Caco-2 (cell line): ENCODE measurements at regions not wholly inside any gene's neighbourhood (a gene's known extent, or its start where the extent isn't known, plus 50 kb on each side); places are given as distances from the start of the nearest gene placed in this dataset.

ENCODE experiments used
- BruUV-seq: library from RNA; stranded (reverse); fragments of 400-500 nt; replicated peaks from 2 replicates; lab custom pipeline; 2021; lab: Mats Ljungman, UMichigan
- CTCF ChIA-PET: fragments of 300-600 bp; sonication (Branson Sonifier 250); formaldehyde crosslinking; loops from one replicate; lab custom pipeline; 2022; ENCODE audit warnings: antibody characterized with exemption; lab: Charles Lee
- POLR2A ChIA-PET: fragments of 300-600 bp; sonication (Branson Sonifier 250); formaldehyde crosslinking; loops from one replicate; lab custom pipeline; 2022; ENCODE audit warnings: antibody characterized with exemption; lab: Charles Lee
- DNase-seq, 2 experiments: peaks; one replicate each; pipeline versions ENCODE4 v3.0.0 to v3.0.0-alpha.2; 2020 to 2022
- H3K27me3 ChIP-seq: replicated peaks from 2 replicates; pipeline ENCODE4 v1.6.0; 2011; ENCODE audit warnings: low read length; ENCODE audit not compliant: control insufficient read depth, insufficient read depth
- H3K36me3 ChIP-seq: 2 replicates; pipeline ENCODE4 v1.5.1; 2011; ENCODE audit warnings: low read length; ENCODE audit not compliant: control insufficient read depth, insufficient read depth
- H3K4me1 ChIP-seq: fragments of 250-450 bp; sonication (Bioruptor Pico); 2 replicates; pipeline ENCODE4 v1.5.1; 2020; ENCODE audit warnings: mild to moderate bottlenecking
- H3K4me3 ChIP-seq: 2 replicates; pipeline ENCODE4 v1.5.1; 2011; ENCODE audit warnings: low read depth, mild to moderate bottlenecking, control low read depth, low read length
- H3K9me3 ChIP-seq: fragments of 250-450 bp; sonication (Bioruptor Pico); 2 replicates; pipeline ENCODE4 v1.5.1; 2020; ENCODE audit warnings: mild to moderate bottlenecking, moderate library complexity
- H3K27ac Mint-ChIP-seq: one replicate; pipeline ENCODE4 v1.8.0; 2022; ENCODE audit warnings: mixed read lengths; ENCODE audit not compliant: unreplicated experiment
- H3K27me3 Mint-ChIP-seq: one replicate; pipeline ENCODE4 v1.8.0; 2022; ENCODE audit warnings: mixed read lengths; ENCODE audit not compliant: insufficient read depth, unreplicated experiment
- H3K36me3 Mint-ChIP-seq: one replicate; pipeline ENCODE4 v1.8.0; 2022; ENCODE audit warnings: mild to moderate bottlenecking, mixed read lengths; ENCODE audit not compliant: insufficient read depth, unreplicated experiment
- H3K4me1 Mint-ChIP-seq: one replicate; pipeline ENCODE4 v1.8.0; 2022; ENCODE audit warnings: low read depth, mixed read lengths; ENCODE audit not compliant: unreplicated experiment
- H3K4me3 Mint-ChIP-seq: one replicate; pipeline ENCODE4 v1.8.0; 2022; ENCODE audit warnings: mild to moderate bottlenecking, moderate library complexity, mixed read lengths; ENCODE audit not compliant: unreplicated experiment
- H3K9me3 Mint-ChIP-seq: one replicate; pipeline ENCODE4 v1.8.0; 2022; ENCODE audit warnings: mixed read lengths; ENCODE audit not compliant: unreplicated experiment
- CTCF ChIP-seq, 2 experiments: fragments of 200-600 bp in 1 of 2; IDR thresholded peaks; 1 replicate in 1 of 2; 2 replicates in 1 of 2; pipeline versions ENCODE4 v1.5.1 to v1.8.0; 2011 to 2022; ENCODE audit warnings: antibody characterized with exemption in 1 of 2, control low read depth in 1 of 2, inconsistent platforms in 1 of 2, low read depth in 1 of 2, low read length in 1 of 2, mild to moderate bottlenecking in 1 of 2, moderate library complexity in 1 of 2; ENCODE audit not compliant: insufficient read depth in 1 of 2, severe bottlenecking in 1 of 2, unreplicated experiment in 1 of 2
- intact Hi-C: fragments of 100-400 bp; cut with micrococcal nuclease; formaldehyde crosslinking; loops from one replicate; pipeline ENCODE4 v1.10.0; 2022; ENCODE audit not compliant: unreplicated experiment

GRCh38 chr13:62357887-62358645, 942.4 kb upstream of the PCDH20 start:
- peak; percentile 76 to 77 for DNase-seq
- no peaks in the 10 kb centered on the region for H3K9me3 ChIP-seq
- CTCF ChIA-PET = interaction anchor here (0.5 to 1.2 kb wide), 4 partner anchors 12 to 238 kb away, joined by 3 to 5 read pairs (median 3); no protein-coding TSS in a partner anchor
- Mint-ChIP-seq H3K36me3 (no peaks in the 10 kb centered on the region), H3K4me1 (peaks cover 4% of the 10 kb centered on the region), H3K27ac (no peak overlapping the region), H3K9me3 (no peaks in the 10 kb centered on the region), H3K4me3 (no peak overlapping the region), H3K27me3 (no peaks in the 10 kb centered on the region)
- POLR2A ChIA-PET = no interaction called here
- no peaks in the 10 kb centered on the region for H3K36me3 ChIP-seq
- intact Hi-C loops = loop anchor here (1.0 kb wide), 5 partner anchors 38 to 477 kb away; no protein-coding TSS in a partner anchor
- H3K4me3 ChIP-seq = no peak overlapping the region
- no TSS peak for BruUV-seq
- H3K4me1 ChIP-seq = no peaks in the 10 kb centered on the region
- no peaks in the 10 kb centered on the region for H3K27me3 ChIP-seq
- peak; percentile 77 to 84 for TF ChIP-seq CTCF (IDR thresholded peaks at IDR 0.05; ENCODE audit: insufficient read depth in 1 of 2, low read depth in 1 of 2, low read length in 1 of 2, severe bottlenecking in 1 of 2, unreplicated experiment in 1 of 2)

- Mint-ChIP-seq H3K27me3 (no peaks in the 10 kb centered on the region), H3K4me3 (no peak overlapping the region), H3K4me1 (peaks cover 4% of the 10 kb centered on the region), H3K27ac (no peak overlapping the region), H3K9me3 (no peaks in the 10 kb centered on the region), H3K36me3 (no peaks in the 10 kb centered on the region)
- no peak overlapping the region for H3K4me3 ChIP-seq
- no TSS peak for BruUV-seq
- H3K4me1 ChIP-seq = no peaks in the 10 kb centered on the region
- H3K27me3 ChIP-seq = no peaks in the 10 kb centered on the region
- TF ChIP-seq CTCF (IDR thresholded peaks at IDR 0.05; ENCODE audit: insufficient read depth in 1 of 2, low read depth in 1 of 2, low read length in 1 of 2, severe bottlenecking in 1 of 2, unreplicated experiment in 1 of 2) = no peak
- no peak for DNase-seq
- intact Hi-C loops = no loop called here
- H3K9me3 ChIP-seq = no peaks in the 10 kb centered on the region
- CTCF ChIA-PET = interaction anchor here (0.6 kb wide), 2 partner anchors 15 to 239 kb away, joined by 3 to 5 read pairs; no protein-coding TSS in a partner anchor
- H3K36me3 ChIP-seq = no peaks in the 10 kb centered on the region
- POLR2A ChIA-PET = no interaction called here
These were observed 941.3 kb upstream of the PCDH20 start for GRCh38 chr13:62356977-62357376.

- H3K27me3 Mint-ChIP-seq = no peaks in the 10 kb centered on the region
- H3K36me3 Mint-ChIP-seq = no peaks in the 10 kb centered on the region
- no peaks in the 10 kb centered on the region for H3K9me3 ChIP-seq
- H3K9me3 Mint-ChIP-seq = no peaks in the 10 kb centered on the region
- TF ChIP-seq CTCF (IDR thresholded peaks at IDR 0.05; ENCODE audit: insufficient read depth in 1 of 2, low read depth in 1 of 2, low read length in 1 of 2, severe bottlenecking in 1 of 2, unreplicated experiment in 1 of 2) = no peak
- DNase-seq = no peak
- H3K27ac Mint-ChIP-seq = no peak overlapping the region
- no TSS peak for BruUV-seq
- H3K4me3 Mint-ChIP-seq = no peak overlapping the region
- ChIA-PET CTCF (no interaction called here), POLR2A (no interaction called here)
- H3K27me3 ChIP-seq = no peaks in the 10 kb centered on the region
- H3K4me3 ChIP-seq = no peak overlapping the region
- intact Hi-C loops = no loop called here
- no peaks in the 10 kb centered on the region for H3K36me3 ChIP-seq
- no peaks in the 10 kb centered on the region for H3K4me1 Mint-ChIP-seq
- H3K4me1 ChIP-seq = no peaks in the 10 kb centered on the region
These were observed 921.6 kb upstream of the PCDH20 start for GRCh38 chr13:62337109-62337880.
